ENCODE measurements at regions not wholly inside any gene's neighbourhood (a gene's known extent, or its start where the extent isn't known, plus 50 kb on each side); places are given as distances from the start of the nearest gene placed in this dataset.

GRCh38 chr2:234842753-234843152, 109.1 kb upstream of the SH3BP4 start:
- TF ChIP-seq CTCF (IDR thresholded peaks at IDR 0.05; ENCODE audit: low read length), result no peak
- TF ChIP-seq EZH2 (IDR thresholded peaks at IDR 0.05; ENCODE audit: borderline replicate concordance, low read length), result no peak

Data from OCI-LY1 (cell line).